GM23338 (cell line): ENCODE measurements at regions not wholly inside any gene's neighbourhood (a gene's known extent, or its start where the extent isn't known, plus 50 kb on each side); places are given as distances from the start of the nearest gene placed in this dataset.
A peak's percentile ranks its signal among the peaks of the same experiment; 100 is the strongest.

Experiments used
- ATAC-seq: fragments of 200-7000 bp; cut with Tn5 transposase; 3 replicates; pipeline ENCODE4 v1.9.1; 2020
- DNase-seq: peaks from one replicate; pipeline ENCODE4 v3.0.0-alpha.2; 2015; ENCODE audit warnings: low spot score
- H2AFZ ChIP-seq: fragments of 200-600 bp; sonication (generic); 2 replicates; pipeline ENCODE4 v1.8.0; 2016; ENCODE audit warnings: antibody characterized with exemption, mild to moderate bottlenecking, moderate library complexity
- H3F3A ChIP-seq: fragments of 200-600 bp; sonication (generic); replicated peaks from 2 replicates; pipeline ENCODE4 v1.8.0; 2017; ENCODE audit warnings: antibody characterized with exemption, mixed run types, low read depth
- H3K27ac ChIP-seq: fragments of 200-600 bp; sonication (generic); 2 replicates; pipeline ENCODE4 v1.6.1; 2016; ENCODE audit warnings: low read depth
- H3K27me3 ChIP-seq: fragments of 200-600 bp; sonication (generic); 2 replicates; pipeline ENCODE4 v1.8.0; 2016; ENCODE audit warnings: mild to moderate bottlenecking, mixed run types, moderate library complexity; ENCODE audit not compliant: insufficient read depth
- H3K36me3 ChIP-seq: fragments of 200-600 bp; sonication (generic); 2 replicates; pipeline ENCODE4 v1.8.0; 2016; ENCODE audit warnings: mild to moderate bottlenecking; ENCODE audit not compliant: insufficient read depth
- H3K4me1 ChIP-seq: fragments of 200-600 bp; sonication (generic); 2 replicates; pipeline ENCODE4 v1.8.0; 2016; ENCODE audit warnings: mild to moderate bottlenecking, moderate library complexity; ENCODE audit not compliant: insufficient read depth
- H3K4me2 ChIP-seq: fragments of 200-600 bp; sonication (generic); 2 replicates; pipeline ENCODE4 v1.7.1; 2017; ENCODE audit warnings: mixed run types
- H3K4me3 ChIP-seq: fragments of 200-600 bp; sonication (generic); 2 replicates; pipeline ENCODE4 v1.6.1; 2016; ENCODE audit warnings: mixed run types
- H3K79me2 ChIP-seq: fragments of 200-600 bp; sonication (generic); replicated peaks from 2 replicates; pipeline ENCODE4 v1.8.0; 2017; ENCODE audit warnings: mild to moderate bottlenecking; ENCODE audit not compliant: insufficient read depth
- H3K9me2 ChIP-seq: fragments of 200-600 bp; sonication (generic); 2 replicates; pipeline ENCODE4 v1.8.0; 2017; ENCODE audit not compliant: insufficient read depth
- H4K20me1 ChIP-seq: fragments of 200-600 bp; sonication (generic); replicated peaks from 2 replicates; pipeline ENCODE4 v1.8.0; 2017; ENCODE audit warnings: mild to moderate bottlenecking; ENCODE audit not compliant: insufficient read depth
- H3K27ac Mint-ChIP-seq: 2 replicates; pipeline ENCODE4 v1.8.0; 2020; ENCODE audit warnings: inconsistent platforms, mild to moderate bottlenecking, moderate library complexity, mixed read lengths
- H3K27me3 Mint-ChIP-seq: 3 replicates; pipeline ENCODE4 v1.8.0; 2022; ENCODE audit warnings: low read depth, mild to moderate bottlenecking, moderate library complexity, mixed read lengths, inconsistent platforms; ENCODE audit not compliant: insufficient read depth, poor library complexity
- H3K36me3 Mint-ChIP-seq: 3 replicates; pipeline ENCODE4 v1.8.0; 2021; ENCODE audit warnings: low read depth, mild to moderate bottlenecking, inconsistent platforms, moderate library complexity, mixed read lengths
- H3K4me1 Mint-ChIP-seq: 3 replicates; pipeline ENCODE4 v1.8.0; 2020; ENCODE audit warnings: mild to moderate bottlenecking, inconsistent platforms, mixed read lengths
- H3K4me3 Mint-ChIP-seq: 3 replicates; pipeline ENCODE4 v1.8.0; 2021; ENCODE audit warnings: moderate library complexity, mild to moderate bottlenecking, inconsistent platforms, mixed read lengths
- H3K9me3 Mint-ChIP-seq: 3 replicates; pipeline ENCODE4 v1.8.0; 2020; ENCODE audit warnings: moderate library complexity, mild to moderate bottlenecking, inconsistent platforms, mixed read lengths
- CREB1 ChIP-seq: fragments of 250-450 bp; sonication (Bioruptor Pico); IDR thresholded peaks from 2 replicates; pipeline ENCODE4 v1.5.0; 2020; ENCODE audit warnings: low read depth, mild to moderate bottlenecking, moderate library complexity
- CTCF ChIP-seq, 2 experiments: fragments of 200-600 bp in 1 of 2; sonication (generic) in 1 of 2; conservative IDR thresholded peaks; 2 replicates each; pipeline versions ENCODE4 v1.5.1 to v1.6.1; 2016 to 2017; ENCODE audit warnings: antibody characterized with exemption in 2 of 2, low read depth in 2 of 2, mild to moderate bottlenecking in 2 of 2, moderate library complexity in 1 of 2
- ETS1 ChIP-seq: IDR thresholded peaks from 2 replicates; pipeline ENCODE4 v1.6.1; 2016; ENCODE audit warnings: antibody characterized with exemption
- EZH2 ChIP-seq: fragments of 200-600 bp; sonication (generic); IDR thresholded peaks from one replicate; pipeline ENCODE4 v1.8.0; 2017; ENCODE audit warnings: antibody characterized with exemption, mild to moderate bottlenecking, low read depth; ENCODE audit not compliant: unreplicated experiment
- EZH2phosphoT487 ChIP-seq: fragments of 200-600 bp; sonication (generic); IDR thresholded peaks from one replicate; pipeline ENCODE4 v1.8.1; 2018; ENCODE audit warnings: antibody characterized with exemption; ENCODE audit not compliant: unreplicated experiment
- NANOG ChIP-seq: IDR thresholded peaks from 2 replicates; pipeline ENCODE4 v1.6.1; 2016; ENCODE audit warnings: antibody characterized with exemption, borderline replicate concordance
- POLR2AphosphoS5 ChIP-seq: IDR thresholded peaks from 2 replicates; pipeline ENCODE4 v1.6.1; 2016; ENCODE audit warnings: antibody characterized with exemption, low read depth
- REST ChIP-seq: IDR thresholded peaks from one replicate; pipeline ENCODE4 v1.6.1; 2018; ENCODE audit warnings: antibody characterized with exemption; ENCODE audit not compliant: unreplicated experiment
- STAT1 ChIP-seq: IDR thresholded peaks from one replicate; pipeline ENCODE4 v1.6.1; 2016; ENCODE audit warnings: antibody characterized with exemption; ENCODE audit not compliant: unreplicated experiment
- ZNF114 ChIP-seq: fragments of 250-450 bp; sonication (Bioruptor Pico); IDR thresholded peaks from 2 replicates; pipeline ENCODE4 v1.5.0; 2020; ENCODE audit warnings: mild to moderate bottlenecking, moderate library complexity
- ZNF331 ChIP-seq: fragments of 250-450 bp; sonication (Bioruptor Pico); IDR thresholded peaks from 2 replicates; pipeline ENCODE4 v1.5.0; 2020; ENCODE audit warnings: low read depth, mild to moderate bottlenecking, moderate library complexity
- ZNF462 ChIP-seq: fragments of 250-450 bp; sonication (Bioruptor Pico); IDR thresholded peaks from 2 replicates; pipeline ENCODE4 v1.5.0; 2020; ENCODE audit warnings: mild to moderate bottlenecking, moderate library complexity

- no peak for TF ChIP-seq CREB1 (CRISPR knock-in tag)
- no peak for TF ChIP-seq POLR2AphosphoS5
- TF ChIP-seq ETS1, result no peak
Observed at GRCh38 chr6:98572579-98572978, 261.8 kb upstream of the POU3F2 start (continued).

- no peaks in the 10 kb centered on the region for H3K4me1 ChIP-seq
- Mint-ChIP-seq H3K4me3 (no peak overlapping the region), H3K4me1 (no peaks in the 10 kb centered on the region), H3K27me3 (no peaks in the 10 kb centered on the region), H3K36me3 (no peaks in the 10 kb centered on the region), H3K27ac (no peak overlapping the region), H3K9me3 (no peaks in the 10 kb centered on the region)
- H3K4me2 ChIP-seq, result no peak overlapping the region
- H3K79me2 ChIP-seq, result no peaks in the 10 kb centered on the region
- no peaks in the 10 kb centered on the region for H3K9me2 ChIP-seq
- H4K20me1 ChIP-seq, result no peaks in the 10 kb centered on the region
- H3K27ac ChIP-seq, result no peak overlapping the region
- H2AFZ ChIP-seq, result peak overlapping the region; percentile 38; the same call in 1 of the 2 replicates
- no peaks in the 10 kb centered on the region for H3F3A ChIP-seq
- H3K4me3 ChIP-seq, result no peak overlapping the region
- no peak for ATAC-seq
- H3K36me3 ChIP-seq, result no peaks in the 10 kb centered on the region
- H3K27me3 ChIP-seq, result no peaks in the 10 kb centered on the region
- DNase-seq, result no peak
- TF ChIP-seq CREB1 (CRISPR knock-in tag) (no peak), ZNF114 (CRISPR knock-in tag) (no peak), CTCF (conservative IDR thresholded peaks at IDR 0.05; ENCODE audit: low read depth in 2 of 2) (no peak), ZNF462 (CRISPR knock-in tag) (no peak), POLR2AphosphoS5 (no peak), EZH2 (no peak), ZNF331 (no peak), REST (no peak), STAT1 (no peak), NANOG (no peak), EZH2phosphoT487 (no peak), ETS1 (no peak)
Observed at GRCh38 chr6:98574984-98575383, 259.4 kb upstream of the POU3F2 start.
